ENCODE measurements at regions not wholly inside any gene's neighbourhood (a gene's known extent, or its start where the extent isn't known, plus 50 kb on each side); places are given as distances from the start of the nearest gene placed in this dataset.

- no peak for TF ChIP-seq SIN3A (IDR thresholded peaks at IDR 0.05; ENCODE audit: borderline replicate concordance, insufficient read depth, low read length)
- no peak for TF ChIP-seq FOXP2 (optimal IDR thresholded peaks at IDR 0.05; ENCODE audit: borderline replicate concordance, extremely low read depth, extremely low read length, insufficient read depth)
- no peak for TF ChIP-seq REST (IDR thresholded peaks at IDR 0.05; ENCODE audit: insufficient read depth in 1 of 2, low read depth in 2 of 2, low read length in 2 of 2)
- no peak for TF ChIP-seq TAF1 (IDR thresholded peaks at IDR 0.05; ENCODE audit: borderline replicate concordance, insufficient read depth, low read length)
- no peak for TF ChIP-seq POLR2AphosphoS5 (IDR thresholded peaks at IDR 0.05; ENCODE audit: low read depth, low read length)
These were observed 124.5 kb upstream of the PJA1 start for GRCh38 chrX:69289793-69290123.

- no peak for TF ChIP-seq TAF1 (IDR thresholded peaks at IDR 0.05; ENCODE audit: borderline replicate concordance, insufficient read depth, low read length)
- no peak for TF ChIP-seq POLR2AphosphoS5 (IDR thresholded peaks at IDR 0.05; ENCODE audit: low read depth, low read length)
- no peak for TF ChIP-seq SIN3A (IDR thresholded peaks at IDR 0.05; ENCODE audit: borderline replicate concordance, insufficient read depth, low read length)
- no peak for TF ChIP-seq REST (IDR thresholded peaks at IDR 0.05; ENCODE audit: insufficient read depth in 1 of 2, low read depth in 2 of 2, low read length in 2 of 2)
- no peak for TF ChIP-seq FOXP2 (optimal IDR thresholded peaks at IDR 0.05; ENCODE audit: borderline replicate concordance, extremely low read depth, extremely low read length, insufficient read depth)
These were observed 124.0 kb upstream of the PJA1 start for GRCh38 chrX:69289046-69289792.

- TF ChIP-seq FOXP2 (optimal IDR thresholded peaks at IDR 0.05; ENCODE audit: borderline replicate concordance, extremely low read depth, extremely low read length, insufficient read depth) (no peak), POLR2AphosphoS5 (IDR thresholded peaks at IDR 0.05; ENCODE audit: low read depth, low read length) (no peak), REST (IDR thresholded peaks at IDR 0.05; ENCODE audit: insufficient read depth in 1 of 2, low read depth in 2 of 2, low read length in 2 of 2) (no peak), SIN3A (IDR thresholded peaks at IDR 0.05; ENCODE audit: borderline replicate concordance, insufficient read depth, low read length) (no peak), TAF1 (IDR thresholded peaks at IDR 0.05; ENCODE audit: borderline replicate concordance, insufficient read depth, low read length) (no peak)
These were observed 121.8 kb upstream of the PJA1 start for GRCh38 chrX:69287095-69287494.

- TF ChIP-seq TAF1 (IDR thresholded peaks at IDR 0.05; ENCODE audit: borderline replicate concordance, insufficient read depth, low read length), result no peak
- no peak for TF ChIP-seq POLR2AphosphoS5 (IDR thresholded peaks at IDR 0.05; ENCODE audit: low read depth, low read length)
- TF ChIP-seq FOXP2 (optimal IDR thresholded peaks at IDR 0.05; ENCODE audit: borderline replicate concordance, extremely low read depth, extremely low read length, insufficient read depth), result no peak
- no peak for TF ChIP-seq REST (IDR thresholded peaks at IDR 0.05; ENCODE audit: insufficient read depth in 1 of 2, low read depth in 2 of 2, low read length in 2 of 2)
- TF ChIP-seq SIN3A (IDR thresholded peaks at IDR 0.05; ENCODE audit: borderline replicate concordance, insufficient read depth, low read length), result no peak
These were observed 121.3 kb upstream of the PJA1 start for GRCh38 chrX:69286565-69286906.

Data from PFSK-1 (cell line).